Activated T-cell treated with anti-CD3 and anti-CD28 coated beads, Interleukin-2, amount 50 U/mL, for 4 hours (primary cell): ENCODE measurements at regions not wholly inside any gene's neighbourhood (a gene's known extent, or its start where the extent isn't known, plus 50 kb on each side); places are given as distances from the start of the nearest gene placed in this dataset.
A peak's percentile ranks its signal among the peaks of the same experiment; 100 is the strongest.

Experiments used
- ATAC-seq, 2 donors: fragments of 200-7000 bp; cut with Tn5 transposase; one replicate each; pipeline ENCODE4 v1.10.0; 2021
- DNase-seq: peaks from one replicate; pipeline ENCODE4 v3.0.0-alpha.2; 2020
- H3K27me3 Mint-ChIP-seq: one replicate; pipeline ENCODE4 v1.8.0; 2021; ENCODE audit warnings: low read depth, mixed read lengths
- H3K36me3 Mint-ChIP-seq: one replicate; pipeline ENCODE4 v1.8.0; 2022; ENCODE audit warnings: mixed read lengths; ENCODE audit not compliant: insufficient read depth
- H3K4me1 Mint-ChIP-seq: one replicate; pipeline ENCODE4 v1.8.0; 2021; ENCODE audit warnings: low read depth, mixed read lengths
- H3K4me3 Mint-ChIP-seq: one replicate; pipeline ENCODE4 v1.8.0; 2021; ENCODE audit warnings: mild to moderate bottlenecking, moderate library complexity, mixed read lengths
- H3K9me3 Mint-ChIP-seq: one replicate; pipeline ENCODE4 v1.8.0; 2021; ENCODE audit warnings: mixed read lengths

DNA sequence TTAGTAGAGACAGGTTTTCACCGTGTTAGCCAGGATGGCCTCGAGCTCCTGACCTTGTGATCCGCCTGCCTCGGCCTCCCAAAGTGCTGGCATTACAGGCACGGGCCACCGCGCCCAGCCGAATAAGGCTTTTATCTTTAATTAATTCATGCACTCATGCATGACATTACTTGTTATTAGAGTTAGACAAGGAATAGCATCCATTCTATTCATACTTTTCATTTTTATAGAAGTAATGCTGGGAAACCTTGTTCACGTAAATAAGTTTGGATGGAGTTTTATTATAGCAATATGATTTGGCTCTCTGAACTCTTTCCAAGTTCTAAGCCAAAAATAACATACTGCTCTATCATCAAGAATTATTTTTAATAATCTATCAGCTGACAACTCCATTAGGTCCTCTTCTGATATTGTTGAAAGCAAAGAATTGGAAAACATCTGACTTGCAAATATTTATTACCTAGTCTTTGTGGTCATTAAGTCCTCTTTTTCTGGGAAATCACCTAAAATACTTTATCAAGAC, 168.8 kb upstream of the CCND2 start:
- no peaks in the 10 kb centered on the region for H3K9me3 Mint-ChIP-seq
- H3K27me3 Mint-ChIP-seq = no peaks in the 10 kb centered on the region
- no peak overlapping the region for H3K4me3 Mint-ChIP-seq
- DNase-seq (no peak), ATAC-seq (no peak)
- peaks cover 19% of the 10 kb centered on the region for H3K4me1 Mint-ChIP-seq
- H3K36me3 Mint-ChIP-seq = no peaks in the 10 kb centered on the region

DNA sequence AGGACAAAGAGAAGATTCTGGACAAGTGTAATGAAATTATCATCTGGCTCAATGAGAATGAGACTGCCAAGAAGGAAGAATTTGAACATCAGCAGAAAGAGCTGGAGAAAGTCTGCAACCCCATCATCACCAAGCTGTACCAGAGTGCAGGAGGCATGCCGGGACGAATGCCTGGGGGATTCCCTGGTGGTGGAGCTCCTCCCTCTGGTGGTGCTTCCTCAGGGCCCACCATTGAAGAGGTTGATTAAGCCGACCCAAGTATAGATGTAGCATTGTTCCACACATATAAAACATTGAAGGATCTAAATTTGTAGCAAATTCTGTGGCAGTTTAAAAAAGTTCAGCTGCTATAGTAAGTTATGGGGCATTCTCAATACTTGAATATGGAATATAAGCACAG, 174.3 kb upstream of the CCND2 start:
- no peak for DNase-seq
- ATAC-seq = no peak

DNA sequence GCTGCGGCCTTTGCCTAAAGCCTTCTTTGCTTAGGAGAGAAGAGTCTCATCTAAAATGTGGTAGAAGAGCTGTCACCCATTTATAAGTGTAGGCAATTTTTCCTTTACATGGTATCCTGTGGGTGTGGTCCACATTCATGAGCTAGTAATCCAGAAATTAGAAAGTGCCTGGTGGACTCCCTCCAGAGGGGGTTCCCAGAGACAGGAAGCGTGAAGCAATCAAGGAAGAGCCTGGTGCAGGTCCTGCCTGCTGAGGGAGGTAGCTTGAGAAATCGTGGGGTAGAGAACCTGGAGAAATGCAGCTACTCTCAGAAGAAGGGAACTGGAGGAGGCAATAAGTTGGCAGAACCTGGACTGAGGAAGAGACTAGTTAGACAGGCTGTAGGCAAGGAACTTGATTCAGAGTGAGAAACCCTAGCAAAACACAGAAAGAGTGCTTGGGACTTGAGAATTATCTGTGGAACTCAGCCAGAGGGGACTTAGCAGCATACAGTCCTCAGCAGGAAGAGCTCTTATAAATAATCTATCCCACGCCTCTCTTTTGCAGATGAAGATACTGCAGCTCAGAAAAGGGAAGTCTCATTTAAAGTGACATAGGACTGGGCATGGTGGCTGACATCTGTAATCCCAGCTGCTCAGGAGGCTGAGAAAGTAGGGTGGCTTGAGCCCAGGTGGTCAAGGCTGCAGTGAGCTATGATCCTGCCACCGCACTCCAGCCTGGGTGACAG, 182.4 kb upstream of the CCND2 start:
- no peak for ATAC-seq
- DNase-seq = no peak
- Mint-ChIP-seq H3K4me1 (no peaks in the 10 kb centered on the region), H3K9me3 (no peaks in the 10 kb centered on the region), H3K27me3 (peaks cover 4% of the 10 kb centered on the region), H3K36me3 (peaks cover 3% of the 10 kb centered on the region), H3K4me3 (no peak overlapping the region)

More for the DNA sequence above, 174.3 kb upstream of the CCND2 start:
- Mint-ChIP-seq H3K27me3 (no peaks in the 10 kb centered on the region), H3K4me3 (no peak overlapping the region), H3K4me1 (no peaks in the 10 kb centered on the region), H3K36me3 (no peaks in the 10 kb centered on the region), H3K9me3 (no peaks in the 10 kb centered on the region)

- DNase-seq (no peak), ATAC-seq (no peak)
- Mint-ChIP-seq H3K9me3 (no peaks in the 10 kb centered on the region), H3K27me3 (peaks cover 4% of the 10 kb centered on the region), H3K4me3 (no peak overlapping the region), H3K36me3 (peaks cover 3% of the 10 kb centered on the region), H3K4me1 (no peaks in the 10 kb centered on the region)
Measured at GRCh38 chr12:4089956-4090355, 183.6 kb upstream of the CCND2 start.

GRCh38 chr12:4089121-4089606, 184.4 kb upstream of the CCND2 start:
- Mint-ChIP-seq H3K36me3 (peaks cover 3% of the 10 kb centered on the region), H3K27me3 (peaks cover 4% of the 10 kb centered on the region), H3K9me3 (no peaks in the 10 kb centered on the region), H3K4me3 (no peak overlapping the region), H3K4me1 (no peaks in the 10 kb centered on the region)
- DNase-seq = no peak
- ATAC-seq = no peak

DNA sequence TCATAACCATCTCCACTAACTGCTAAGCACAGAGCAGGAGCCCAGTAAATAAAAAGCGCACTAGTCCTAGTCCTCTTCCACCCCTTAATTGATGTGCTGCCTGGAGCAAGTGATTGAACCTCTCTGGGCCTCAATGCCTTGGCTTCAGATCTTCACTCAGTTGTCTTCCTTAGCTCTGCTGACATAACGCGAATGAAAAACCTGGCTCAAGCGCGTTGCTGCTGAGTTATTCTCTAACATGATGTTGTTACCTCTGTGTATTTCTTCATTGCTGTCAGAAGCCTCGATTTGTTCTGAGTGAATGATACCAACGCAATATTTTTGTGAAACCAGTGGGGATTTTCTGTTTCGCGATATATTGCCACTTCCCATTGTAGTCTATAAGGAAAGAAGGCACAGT, 185.1 kb upstream of the CCND2 start:
- DNase-seq = no peak
- Mint-ChIP-seq H3K36me3 (peaks cover 3% of the 10 kb centered on the region), H3K4me1 (no peaks in the 10 kb centered on the region), H3K9me3 (no peaks in the 10 kb centered on the region), H3K4me3 (no peak overlapping the region), H3K27me3 (no peaks in the 10 kb centered on the region)
- no peak for ATAC-seq

- Mint-ChIP-seq H3K9me3 (no peaks in the 10 kb centered on the region), H3K27me3 (no peaks in the 10 kb centered on the region), H3K4me1 (no peaks in the 10 kb centered on the region), H3K4me3 (no peak overlapping the region), H3K36me3 (peaks cover 3% of the 10 kb centered on the region)
- no peak for DNase-seq
- ATAC-seq = peak; percentile 34 to 35
Measured at GRCh38 chr12:4086481-4086880, 187.1 kb upstream of the CCND2 start.

DNA sequence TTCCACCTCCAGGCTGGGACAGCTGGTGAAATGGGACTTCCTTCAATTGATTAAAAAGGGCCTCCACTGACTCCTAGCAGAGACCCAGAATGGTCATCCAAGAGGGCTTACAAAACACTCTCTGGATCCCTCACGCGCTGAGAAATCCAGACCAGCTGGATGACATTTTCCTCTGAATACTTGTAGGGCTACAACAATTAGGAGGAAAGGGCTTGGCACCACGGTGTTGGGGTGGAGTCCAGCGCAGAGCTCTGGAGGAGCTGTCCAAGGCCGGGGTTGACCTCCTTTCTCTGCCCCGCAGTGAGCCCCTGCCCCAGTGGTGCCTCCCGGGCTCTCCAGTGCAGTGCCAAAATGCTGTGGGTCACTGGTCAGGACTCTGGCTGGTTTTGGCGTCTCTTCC, 189.0 kb upstream of the CCND2 start:
- Mint-ChIP-seq H3K4me1 (no peaks in the 10 kb centered on the region), H3K27me3 (no peaks in the 10 kb centered on the region)

DNA sequence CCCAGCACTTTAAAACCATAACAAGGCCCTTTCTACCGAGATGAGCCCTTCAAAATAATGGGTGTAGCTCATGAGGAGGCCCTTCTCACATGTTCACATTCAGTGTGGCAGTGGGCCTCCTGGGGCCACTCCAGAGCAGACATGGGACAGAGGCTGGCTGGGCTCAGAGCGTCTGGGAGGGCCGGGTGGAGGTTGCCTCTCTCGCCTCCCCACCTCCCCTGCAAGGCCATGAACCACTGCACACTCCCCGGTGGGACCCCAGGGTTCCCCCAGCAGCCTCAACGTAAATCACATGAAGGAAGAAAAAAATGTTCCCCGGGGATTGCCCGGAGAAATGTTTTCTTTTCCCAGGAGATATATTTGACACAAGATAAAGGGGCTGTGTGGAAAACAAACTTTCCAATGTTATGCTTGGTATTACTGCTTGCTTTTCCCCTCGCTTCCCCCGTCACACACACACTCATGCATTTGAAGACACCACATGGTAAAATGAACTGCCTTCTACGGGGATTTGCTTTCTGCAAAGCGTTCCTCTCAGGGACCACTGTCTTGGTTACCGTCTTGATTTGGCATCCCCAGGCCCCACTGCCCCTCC, 190.7 kb upstream of the CCND2 start:
- no peak overlapping the region for H3K4me3 Mint-ChIP-seq
- H3K9me3 Mint-ChIP-seq = no peaks in the 10 kb centered on the region
- no peaks in the 10 kb centered on the region for H3K4me1 Mint-ChIP-seq
- ATAC-seq (no peak), DNase-seq (no peak)
- H3K36me3 Mint-ChIP-seq = peaks cover 3% of the 10 kb centered on the region
- no peaks in the 10 kb centered on the region for H3K27me3 Mint-ChIP-seq

More for the DNA sequence above, 189.0 kb upstream of the CCND2 start:
- H3K4me3 Mint-ChIP-seq = no peak overlapping the region
- peaks cover under 1% of the 10 kb centered on the region for H3K36me3 Mint-ChIP-seq
- DNase-seq (no peak), ATAC-seq (no peak)
- H3K9me3 Mint-ChIP-seq = no peaks in the 10 kb centered on the region

DNA sequence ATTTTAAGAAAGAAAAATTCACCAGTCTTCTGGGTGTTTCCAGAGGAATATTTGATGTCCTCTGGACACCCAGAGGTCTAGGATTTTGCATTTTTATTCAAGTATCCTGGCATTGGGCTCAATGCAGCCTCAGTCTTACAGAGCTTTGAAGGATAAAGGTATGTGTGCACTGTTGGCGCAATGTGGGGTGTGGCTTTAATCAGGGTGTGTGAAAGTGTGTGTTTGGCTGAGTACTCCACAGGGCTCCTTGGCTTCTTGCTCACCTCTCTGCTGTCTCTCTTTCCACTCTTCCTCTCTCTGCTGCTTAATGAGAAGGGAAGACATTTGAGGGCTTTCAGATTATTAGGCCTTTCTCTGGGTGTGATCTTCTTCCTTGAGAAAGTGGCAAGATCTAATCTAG, 193.3 kb upstream of the CCND2 start:
- Mint-ChIP-seq H3K36me3 (peaks cover 3% of the 10 kb centered on the region), H3K4me3 (no peak overlapping the region), H3K4me1 (no peaks in the 10 kb centered on the region), H3K9me3 (no peaks in the 10 kb centered on the region), H3K27me3 (no peaks in the 10 kb centered on the region)
- DNase-seq = no peak
- no peak for ATAC-seq

DNA sequence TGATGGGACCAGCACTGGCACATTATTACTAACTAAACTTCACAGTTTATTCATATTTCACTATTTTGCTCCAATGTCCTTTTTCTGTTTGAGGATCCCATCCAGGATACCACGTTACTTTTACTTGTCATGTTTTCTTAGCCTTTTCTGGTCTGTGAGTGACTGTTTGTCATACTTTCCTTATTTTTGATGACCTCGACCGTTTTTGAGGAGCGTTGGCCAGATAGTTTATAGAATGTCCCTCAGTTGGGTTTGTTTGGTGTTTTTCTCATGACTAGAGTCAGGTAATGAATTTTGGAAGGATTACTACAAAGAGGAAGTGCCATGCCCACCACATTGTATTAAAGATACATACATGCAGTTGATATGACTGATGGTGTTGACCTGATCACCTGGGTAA, 199.4 kb upstream of the CCND2 start:
- Mint-ChIP-seq H3K9me3 (no peaks in the 10 kb centered on the region), H3K27me3 (peaks cover 6% of the 10 kb centered on the region), H3K4me3 (no peak overlapping the region), H3K4me1 (no peaks in the 10 kb centered on the region), H3K36me3 (no peaks in the 10 kb centered on the region)
- ATAC-seq (no peak), DNase-seq (no peak)

DNA sequence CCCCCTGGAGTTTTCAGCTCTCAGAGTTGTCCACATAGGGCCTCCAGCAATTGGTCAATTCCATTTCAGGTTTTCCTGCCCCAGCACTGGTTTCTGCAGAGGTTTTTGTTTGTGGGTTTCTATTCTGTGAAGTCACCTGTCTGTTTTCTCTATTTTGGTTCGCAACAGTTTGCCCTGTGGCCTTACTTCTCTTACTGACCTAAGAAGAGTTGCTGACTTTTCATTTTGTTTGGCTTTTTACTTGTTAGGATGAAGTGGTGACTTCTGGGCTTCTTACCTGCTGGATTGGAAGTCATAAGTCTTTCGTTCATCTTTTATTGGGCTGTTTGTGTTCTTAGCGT, 196.4 kb upstream of the PARP11 start:
- Mint-ChIP-seq H3K36me3 (no peaks in the 10 kb centered on the region), H3K4me1 (peaks cover 4% of the 10 kb centered on the region), H3K4me3 (no peak overlapping the region), H3K27me3 (peaks cover 6% of the 10 kb centered on the region), H3K9me3 (no peaks in the 10 kb centered on the region)
- no peak for ATAC-seq
- DNase-seq = no peak

DNA sequence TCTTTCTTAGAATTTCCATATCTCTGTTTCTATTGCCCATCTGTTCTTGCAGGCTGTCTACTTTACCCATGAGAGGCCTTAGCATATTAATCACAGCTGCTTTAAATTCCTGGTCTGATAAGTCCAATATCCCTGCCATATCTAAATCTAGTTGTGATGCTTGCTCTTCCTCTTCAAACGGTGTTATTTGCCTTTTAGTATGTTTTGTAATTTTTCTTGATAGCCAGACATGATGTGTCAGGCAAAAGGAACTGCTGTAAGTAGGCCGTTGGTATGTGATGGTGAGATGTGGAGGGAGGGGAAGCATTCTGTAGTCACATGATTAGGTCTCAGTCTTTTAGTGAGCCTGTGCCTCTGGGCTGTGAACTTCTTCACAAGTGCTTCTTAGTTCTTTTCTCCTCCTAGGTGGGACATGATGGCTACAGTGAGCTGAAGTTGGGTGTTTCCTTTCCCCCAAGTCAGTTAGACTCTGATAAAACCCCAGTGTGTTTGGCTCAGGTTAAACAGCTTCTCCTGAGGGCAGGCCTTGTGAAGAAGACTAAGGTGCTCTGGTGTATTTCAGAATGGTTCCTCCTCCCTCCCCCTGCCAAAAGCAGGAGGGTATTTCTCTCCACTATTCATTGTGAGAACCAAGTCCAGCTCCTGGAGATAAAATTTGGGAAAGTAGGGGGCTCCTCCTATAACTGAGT, 195.9 kb upstream of the PARP11 start:
- ATAC-seq (no peak), DNase-seq (no peak)
- Mint-ChIP-seq H3K27me3 (peaks cover 5% of the 10 kb centered on the region), H3K36me3 (no peaks in the 10 kb centered on the region), H3K9me3 (no peaks in the 10 kb centered on the region), H3K4me1 (peaks cover 7% of the 10 kb centered on the region), H3K4me3 (no peak overlapping the region)

DNA sequence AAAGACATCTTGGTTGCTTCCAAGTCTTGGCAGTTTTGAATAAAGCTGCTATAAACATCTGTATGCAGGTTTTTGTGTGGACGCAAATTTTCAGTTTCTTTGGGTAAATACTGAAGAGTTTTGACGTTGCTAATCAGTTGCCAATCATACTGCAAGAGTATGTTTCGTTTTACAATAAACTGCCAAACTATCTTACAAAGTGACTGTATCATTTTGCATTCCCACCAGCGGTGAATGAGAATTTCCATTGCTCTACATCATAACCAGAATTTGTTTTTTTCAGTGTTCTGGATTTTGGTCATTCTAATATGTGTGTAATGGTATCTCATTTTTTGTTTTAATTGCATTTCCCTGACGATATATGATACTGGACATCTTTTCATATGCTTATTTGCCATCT, 190.8 kb upstream of the PARP11 start:
- Mint-ChIP-seq H3K36me3 (peaks cover 6% of the 10 kb centered on the region), H3K27me3 (no peaks in the 10 kb centered on the region), H3K4me3 (no peak overlapping the region), H3K9me3 (no peaks in the 10 kb centered on the region), H3K4me1 (peaks cover 23% of the 10 kb centered on the region)
- ATAC-seq (peak; percentile 30 to 66), DNase-seq (no peak)
